Left renal pelvis (tissue), 4 donors: ENCODE measurements at regions not wholly inside any gene's neighbourhood (a gene's known extent, or its start where the extent isn't known, plus 50 kb on each side); places are given as distances from the start of the nearest gene placed in this dataset.
"Not testable (repeated sequence)": the region's sequence is repeated elsewhere in the genome, so short reads cannot be mapped to it uniquely, and the experiment has no call there.

Experiments used
- DNase-seq, 4 donors: peaks; one replicate each; pipeline ENCODE4 v3.0.0-alpha.2; 2013; ENCODE audit warnings: low read depth in 4 of 4, low spot score in 3 of 4

GRCh38 chr2:219829667-219830352 lies 202.4 kb downstream of the SLC4A3 start:
- DNase-seq = no peak

DNA sequence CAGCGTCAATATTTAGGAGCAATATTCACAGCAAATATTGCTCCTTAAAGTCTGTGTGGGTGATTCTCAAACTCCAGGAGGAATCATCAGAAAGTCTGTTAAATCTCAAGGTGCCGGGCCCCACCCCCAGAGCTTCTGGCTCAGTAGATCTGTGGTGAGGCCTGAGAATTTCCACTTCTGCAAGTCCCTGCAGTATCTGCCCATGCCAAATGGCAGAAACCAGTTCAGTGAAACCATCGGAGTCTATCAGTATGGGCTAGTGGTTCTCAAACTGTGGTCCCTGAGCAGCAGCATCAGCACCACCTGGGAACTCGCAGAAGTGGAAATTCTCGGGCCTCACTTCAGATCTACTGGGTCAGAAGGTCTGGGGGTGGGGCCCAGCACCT lies 202.9 kb downstream of the SLC4A3 start:
- DNase-seq = no peak

- DNase-seq = no peak
Measured at GRCh38 chr2:219831957-219832356, 204.5 kb downstream of the SLC4A3 start.

DNA sequence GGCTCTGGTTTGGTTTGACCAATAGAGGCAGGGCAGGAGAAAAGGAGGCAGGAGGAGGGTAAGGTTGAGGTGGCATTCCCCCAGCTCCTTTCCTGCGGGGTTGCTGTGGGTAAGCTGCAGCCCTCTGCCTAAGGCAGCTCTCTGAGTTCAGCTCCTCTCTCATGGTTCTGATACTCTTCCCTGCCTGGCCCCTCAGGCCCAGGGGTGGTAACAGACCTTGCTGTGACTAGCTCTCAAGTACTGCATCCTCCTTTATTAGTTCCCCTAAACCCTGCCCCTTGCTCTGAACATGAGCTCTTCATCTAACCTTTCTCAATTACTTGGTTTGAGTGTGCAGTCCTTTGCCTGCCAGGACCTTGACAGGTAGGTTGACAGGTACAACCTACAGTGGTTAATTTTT lies 205.5 kb downstream of the SLC4A3 start:
- no peak for DNase-seq

- no peak for DNase-seq
Measured at GRCh38 chr2:219835493-219835892, 208.1 kb downstream of the SLC4A3 start.

DNA sequence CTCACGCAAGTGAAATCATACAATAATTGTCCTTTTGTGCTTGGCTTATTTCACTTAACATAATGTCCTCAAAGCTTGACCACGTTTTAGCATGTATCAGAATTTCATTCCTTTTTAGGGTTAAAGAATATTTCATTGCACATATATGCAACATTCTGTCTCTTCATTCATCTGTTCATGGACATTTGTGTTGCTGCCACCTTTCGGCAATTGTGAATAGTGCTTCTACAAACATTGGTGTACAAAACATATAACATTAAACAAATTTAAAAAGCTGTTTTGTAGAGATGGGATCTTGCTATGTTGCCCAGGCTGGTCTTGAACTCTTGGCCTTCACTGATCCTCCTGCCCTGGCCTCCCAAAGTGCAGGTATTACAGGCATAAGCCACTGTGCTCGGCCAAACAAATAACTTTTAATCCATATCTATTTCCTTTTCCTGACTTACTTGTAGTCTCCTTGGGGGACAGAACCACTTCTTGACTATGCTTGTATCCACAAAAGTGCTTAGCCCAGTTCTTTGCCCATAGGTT lies 209.3 kb downstream of the SLC4A3 start:
- no peak for DNase-seq

DNA sequence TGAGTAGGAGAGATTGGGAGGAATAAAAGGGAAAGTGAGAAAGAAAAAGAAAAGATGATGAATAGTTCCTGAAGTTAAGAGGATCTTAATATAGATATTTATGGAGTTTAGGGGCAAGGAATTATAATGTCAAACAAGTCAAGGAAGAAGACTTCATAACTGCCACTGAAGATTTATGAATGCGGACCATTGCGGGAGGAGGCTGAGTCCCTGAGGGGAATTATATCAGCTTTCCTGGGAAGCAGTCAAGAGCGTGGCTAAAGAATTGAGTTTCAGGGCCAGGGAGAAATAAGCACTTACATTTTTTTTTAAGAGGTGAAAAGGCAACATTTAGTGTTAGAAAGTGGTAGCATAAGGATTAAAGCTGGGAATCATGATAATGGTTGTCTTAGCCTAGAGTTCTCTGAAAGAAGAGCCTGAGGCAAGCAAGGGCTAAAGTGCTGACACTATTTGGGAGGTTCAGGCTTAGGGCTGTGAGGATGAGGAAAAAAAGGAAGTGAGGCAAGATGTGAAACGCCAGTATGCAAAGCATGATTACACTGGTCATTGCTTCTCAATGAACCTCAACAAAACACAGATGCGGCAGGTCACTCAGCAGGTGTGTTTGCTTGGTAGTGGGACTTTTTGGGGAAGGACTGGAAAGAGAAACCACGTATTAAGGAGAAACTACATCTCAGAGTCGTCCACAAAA lies 217.1 kb downstream of the SLC4A3 start:
- peak in 1 of 4 donors; percentile 32 for DNase-seq

GRCh38 chr2:219848882-219849281 lies 221.5 kb downstream of the SLC4A3 start:
- no peak for DNase-seq

- DNase-seq = no peak
Measured at GRCh38 chr2:219851169-219851568, 223.7 kb downstream of the SLC4A3 start.

DNA sequence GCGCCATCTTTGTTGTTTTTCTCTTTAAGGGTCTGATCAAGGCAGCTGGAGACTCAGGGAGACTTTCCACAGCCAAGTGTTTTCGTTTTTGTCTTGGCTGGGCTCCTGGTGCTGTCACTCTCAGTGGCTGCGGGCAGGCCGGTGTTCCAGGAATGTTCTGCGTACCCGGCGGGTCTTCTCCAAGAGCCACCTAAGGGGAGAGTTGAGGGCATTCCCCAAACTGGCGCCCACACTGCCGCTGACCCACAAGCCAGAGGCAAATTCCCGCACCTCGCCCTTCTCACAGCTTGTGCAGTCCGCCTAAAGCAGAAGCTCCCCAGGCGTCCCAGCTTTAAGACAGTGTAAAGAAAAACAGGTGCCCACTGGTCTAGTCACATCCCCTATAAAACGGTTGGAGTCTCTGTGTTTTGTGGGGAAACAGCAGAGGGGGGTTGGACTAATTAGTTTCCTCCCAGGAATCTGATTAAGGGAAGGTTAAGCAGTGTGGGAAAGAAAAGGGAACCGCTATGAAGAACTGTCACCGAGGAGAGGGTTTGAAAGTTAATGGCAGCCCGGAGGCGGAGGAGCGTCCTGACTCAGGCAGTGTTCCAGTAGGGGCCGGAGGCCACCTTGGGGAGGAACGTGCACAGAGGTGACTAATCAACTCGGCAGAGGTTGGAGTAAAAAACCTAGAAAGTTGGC lies 224.5 kb downstream of the SLC4A3 start:
- DNase-seq = no peak

- no peak for DNase-seq
Measured at GRCh38 chr2:219852626-219853025, 225.2 kb downstream of the SLC4A3 start.

GRCh38 chr2:219856602-219857001 lies 229.2 kb downstream of the SLC4A3 start:
- DNase-seq = no peak

- DNase-seq = no peak
Measured at GRCh38 chr2:219857751-219858150, 230.3 kb downstream of the SLC4A3 start.

- no peak for DNase-seq
Measured at GRCh38 chr2:219861307-219861706, 233.9 kb downstream of the SLC4A3 start.

DNA sequence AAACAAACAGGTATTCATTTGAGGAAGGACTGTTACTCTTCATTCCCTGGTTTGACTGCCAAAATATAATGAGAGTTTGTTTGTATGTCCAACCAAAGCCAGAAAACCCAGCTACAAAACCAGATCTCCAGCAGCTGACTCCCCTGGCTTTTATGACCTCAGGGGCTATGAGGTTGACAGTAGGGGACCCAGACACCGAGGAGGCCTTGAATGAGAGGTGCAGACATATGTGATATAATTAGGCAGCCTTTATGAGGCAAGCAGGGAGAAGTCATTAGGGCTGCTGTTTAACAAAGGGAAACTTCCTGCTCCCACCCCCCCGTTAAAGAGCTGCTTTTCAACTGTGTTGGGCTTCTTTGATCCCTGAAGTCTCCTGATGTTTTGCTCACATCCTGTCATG lies 236.7 kb downstream of the SLC4A3 start:
- no peak for DNase-seq

GRCh38 chr2:219868635-219869034 lies 241.2 kb downstream of the SLC4A3 start:
- no peak for DNase-seq

GRCh38 chr2:219870041-219870440 lies 242.6 kb downstream of the SLC4A3 start:
- no peak for DNase-seq

DNA sequence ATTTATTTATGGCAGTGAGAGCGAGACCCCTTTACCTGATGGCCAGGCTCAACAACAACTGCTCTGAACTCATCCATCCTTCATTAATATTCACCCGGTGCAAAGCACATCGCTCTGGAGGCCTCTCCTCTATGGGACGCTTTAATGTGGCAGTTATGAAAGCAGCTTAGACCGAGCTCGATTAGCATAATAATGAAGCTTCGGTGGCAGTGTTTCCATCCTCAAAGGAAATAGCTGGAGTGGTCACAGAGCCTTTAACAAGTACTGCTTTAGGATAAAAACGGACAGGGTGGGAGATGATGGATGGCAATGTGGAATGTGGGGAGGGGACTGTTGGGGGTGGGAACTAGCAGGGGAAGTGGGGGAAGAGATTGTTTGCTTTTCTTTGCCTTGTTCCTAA lies 243.9 kb downstream of the SLC4A3 start:
- no peak for DNase-seq

DNA sequence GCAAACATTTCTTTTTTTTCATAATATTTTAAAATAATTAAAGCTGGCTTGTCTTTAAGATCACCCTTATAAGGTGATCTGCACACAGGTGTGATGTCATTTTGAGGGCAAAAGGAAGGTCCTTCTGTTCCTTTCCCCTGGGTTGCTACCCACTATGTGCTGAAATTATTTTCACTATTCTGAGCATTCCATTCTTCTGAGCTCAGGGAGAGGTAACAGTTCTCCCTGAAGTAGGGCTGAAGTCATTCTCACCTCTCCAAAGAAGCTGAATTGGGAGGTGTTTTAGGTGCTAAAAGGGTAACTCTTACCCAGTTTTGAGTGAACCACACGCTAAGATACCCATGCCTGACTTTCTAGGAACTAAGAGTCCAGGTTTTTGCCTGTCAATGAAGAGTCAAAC lies 247.6 kb downstream of the SLC4A3 start:
- no peak for DNase-seq

DNA sequence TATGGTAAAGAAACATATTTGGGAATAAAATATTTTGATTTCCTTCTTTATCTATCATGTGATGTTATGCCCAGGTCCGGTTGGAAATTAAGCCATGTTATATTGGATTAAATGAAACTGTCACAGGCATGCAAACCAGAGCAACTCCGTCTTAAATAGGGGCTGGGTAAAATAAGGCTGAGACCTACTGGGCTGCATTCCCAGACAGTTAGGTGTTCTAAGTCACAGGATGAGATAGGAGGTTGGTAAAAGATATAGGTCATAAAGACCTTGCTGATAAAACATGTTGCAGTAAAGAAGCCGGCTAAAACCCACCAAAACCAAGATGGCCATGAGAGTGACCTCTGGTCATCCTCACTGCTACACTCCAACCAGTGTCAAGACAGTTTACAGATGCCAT lies 248.6 kb downstream of the SLC4A3 start:
- DNase-seq = not testable (repeated sequence)

DNA sequence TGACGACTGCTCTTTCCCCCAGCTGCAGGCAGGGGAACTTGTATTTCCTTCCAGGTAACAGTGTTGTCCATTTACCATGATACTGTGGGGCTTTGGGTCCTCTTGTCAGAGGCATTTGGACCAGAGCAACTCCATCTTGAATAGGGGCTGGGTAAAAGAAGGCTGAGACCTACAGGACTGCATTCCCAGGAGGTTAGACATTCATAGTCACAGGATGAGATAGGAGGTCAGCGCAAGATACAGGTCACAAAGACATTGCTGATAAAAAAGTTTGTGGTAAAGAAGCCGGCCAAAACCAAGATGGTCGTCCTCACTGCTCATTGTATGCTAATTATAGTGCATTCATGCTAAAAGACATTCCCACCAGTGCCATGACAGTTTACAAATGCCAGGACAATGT lies 249.5 kb downstream of the SLC4A3 start:
- DNase-seq = no peak

DNA sequence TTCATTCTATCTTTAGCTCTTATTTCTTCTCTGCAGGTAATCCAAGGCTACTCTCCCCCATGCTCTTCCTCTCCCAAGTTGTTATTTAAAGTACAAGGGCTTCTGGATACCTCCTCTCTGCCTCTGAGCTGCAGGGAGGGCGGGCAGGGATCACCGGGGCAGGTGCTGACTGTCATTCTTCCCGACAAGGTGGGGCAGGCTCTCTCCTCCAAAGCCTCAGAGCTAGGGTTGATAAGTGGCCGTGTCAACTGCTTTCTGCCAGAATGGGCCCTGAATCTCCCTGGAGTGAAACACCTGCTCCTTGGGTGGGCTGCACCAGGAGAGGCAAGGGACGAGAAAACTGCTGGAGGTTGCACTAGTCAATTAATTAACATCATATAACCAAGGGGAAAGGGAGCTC lies 250.3 kb downstream of the SLC4A3 start:
- DNase-seq = no peak
